CD4-positive, alpha-beta T cell (primary cell): ENCODE measurements at regions not wholly inside any gene's neighbourhood (a gene's known extent, or its start where the extent isn't known, plus 50 kb on each side); places are given as distances from the start of the nearest gene placed in this dataset.

Experiments
- ATAC-seq: fragments of 200-7000 bp; cut with Tn5 transposase; one replicate; pipeline ENCODE4 v1.10.0; 2022; ENCODE audit warnings: mild to moderate bottlenecking; ENCODE audit not compliant: poor library complexity
- CTCF ChIA-PET: fragments of 350-600 bp; sonication (Branson Sonifier 250); formaldehyde crosslinking; loops from one replicate; lab custom pipeline; 2021; ENCODE audit warnings: antibody characterized with exemption, inconsistent platforms; lab: Charles Lee
- POLR2A ChIA-PET: fragments of 350-600 bp; sonication (Branson Sonifier 250); formaldehyde crosslinking; loops from one replicate; lab custom pipeline; 2021; ENCODE audit warnings: antibody characterized with exemption, inconsistent platforms; lab: Charles Lee
- DNase-seq, 14 experiments: peaks; one replicate each; pipeline ENCODE4 v3.0.0-alpha.2; 2013 to 2020; ENCODE audit warnings: mixed read lengths in 2 of 14
- H3K27ac ChIP-seq, 2 donors: one replicate each; pipeline versions ENCODE4 v1.5.1 to v1.7.0; 2013; ENCODE audit warnings: low read length in 2 of 2, low read depth in 1 of 2, mild to moderate bottlenecking in 1 of 2
- H3K27me3 ChIP-seq, 2 experiments: 1 replicate in 1 of 2; 2 replicates in 1 of 2; pipeline versions ENCODE4 v1.6.1 to v1.7.0; 2013; ENCODE audit warnings: low read length in 2 of 2, control low read depth in 1 of 2, mild to moderate bottlenecking in 1 of 2, moderate library complexity in 1 of 2; ENCODE audit not compliant: insufficient read depth in 2 of 2, control insufficient read depth in 1 of 2
- H3K36me3 ChIP-seq: one replicate; pipeline ENCODE4 v1.6.1; 2013; ENCODE audit warnings: low read length, control low read depth; ENCODE audit not compliant: insufficient read depth
- H3K4me1 ChIP-seq: one replicate; pipeline ENCODE4 v1.6.1; 2013; ENCODE audit warnings: low read length, control low read depth; ENCODE audit not compliant: insufficient read depth
- H3K4me3 ChIP-seq: one replicate; pipeline ENCODE4 v1.5.1; 2013; ENCODE audit warnings: mild to moderate bottlenecking, low read length, moderate library complexity
- H3K9me3 ChIP-seq, 2 experiments: 1 replicate in 1 of 2; 2 replicates in 1 of 2; pipeline versions ENCODE4 v1.6.1 to v1.7.0; 2013; ENCODE audit warnings: low read length in 2 of 2, mild to moderate bottlenecking in 2 of 2, control low read depth in 1 of 2, moderate library complexity in 1 of 2; ENCODE audit not compliant: control insufficient read depth in 1 of 2, insufficient read depth in 1 of 2
- H3K27ac Mint-ChIP-seq: one replicate; pipeline ENCODE4 v1.8.0; 2020; ENCODE audit warnings: mixed read lengths
- H3K27me3 Mint-ChIP-seq: one replicate; pipeline ENCODE4 v1.8.0; 2021; ENCODE audit warnings: mixed read lengths
- H3K36me3 Mint-ChIP-seq: one replicate; pipeline ENCODE4 v1.8.0; 2021; ENCODE audit warnings: low read depth, mixed read lengths
- H3K4me1 Mint-ChIP-seq: one replicate; pipeline ENCODE4 v1.8.0; 2021; ENCODE audit warnings: low read depth, mixed read lengths
- H3K4me3 Mint-ChIP-seq: one replicate; pipeline ENCODE4 v1.8.0; 2020; ENCODE audit warnings: mild to moderate bottlenecking, mixed read lengths
- H3K9me3 Mint-ChIP-seq: one replicate; pipeline ENCODE4 v1.8.0; 2020; ENCODE audit warnings: mixed read lengths
- CTCF ChIP-seq: fragments of 200-600 bp; IDR thresholded peaks from one replicate; pipeline ENCODE4 v1.8.0; 2022; ENCODE audit warnings: antibody characterized with exemption, mild to moderate bottlenecking
- intact Hi-C, 2 experiments: fragments of 100-400 bp; cut with DNase I in 1 of 2; cut with micrococcal nuclease in 1 of 2; formaldehyde crosslinking; loops; one replicate each; pipeline versions ENCODE4 v1.15.1 to v1.9.0; 2023 to 2025; cut with DNase I, micrococcal nuclease

GRCh38 chrX:95903490-95903889 is 781.2 kb upstream of the DIAPH2 start:
- no peaks in the 10 kb centered on the region for H3K36me3 Mint-ChIP-seq
- Histone ChIP-seq H3K36me3 (no peaks in the 10 kb centered on the region), H3K27me3 (no peaks in the 10 kb centered on the region), H3K4me3 (no peak overlapping the region), H3K9me3 (no peaks in the 10 kb centered on the region), H3K4me1 (no peaks in the 10 kb centered on the region), H3K27ac (no peak overlapping the region)
- ChIA-PET POLR2A (no interaction called here), CTCF (no interaction called here)
- no peak for ATAC-seq
- no peak for DNase-seq
- TF ChIP-seq CTCF = no peak
- no peak overlapping the region for H3K4me3 Mint-ChIP-seq
- no peak overlapping the region for H3K27ac Mint-ChIP-seq
- no peaks in the 10 kb centered on the region for H3K4me1 Mint-ChIP-seq
- H3K9me3 Mint-ChIP-seq = no peaks in the 10 kb centered on the region
- intact Hi-C loops = no loop called here
- H3K27me3 Mint-ChIP-seq = no peaks in the 10 kb centered on the region

GRCh38 chrX:95903975-95904374 is 780.7 kb upstream of the DIAPH2 start:
- Mint-ChIP-seq H3K9me3 (no peaks in the 10 kb centered on the region), H3K4me3 (no peak overlapping the region), H3K36me3 (no peaks in the 10 kb centered on the region), H3K27ac (no peak overlapping the region), H3K4me1 (no peaks in the 10 kb centered on the region), H3K27me3 (no peaks in the 10 kb centered on the region)
- Histone ChIP-seq H3K4me3 (no peak overlapping the region), H3K27ac (no peak overlapping the region), H3K4me1 (no peaks in the 10 kb centered on the region), H3K27me3 (no peaks in the 10 kb centered on the region), H3K36me3 (no peaks in the 10 kb centered on the region), H3K9me3 (no peaks in the 10 kb centered on the region)
- no peak for ATAC-seq
- CTCF ChIA-PET = no interaction called here
- DNase-seq = no peak
- POLR2A ChIA-PET = no interaction called here
- no peak for TF ChIP-seq CTCF
- intact Hi-C loops = no loop called here

- Histone ChIP-seq H3K4me1 (no peaks in the 10 kb centered on the region), H3K9me3 (no peaks in the 10 kb centered on the region), H3K4me3 (no peak overlapping the region), H3K36me3 (no peaks in the 10 kb centered on the region), H3K27me3 (no peaks in the 10 kb centered on the region), H3K27ac (no peak overlapping the region)
- Mint-ChIP-seq H3K36me3 (no peaks in the 10 kb centered on the region), H3K4me1 (no peaks in the 10 kb centered on the region), H3K9me3 (no peaks in the 10 kb centered on the region), H3K27me3 (no peaks in the 10 kb centered on the region), H3K27ac (no peak overlapping the region), H3K4me3 (no peak overlapping the region)
- no peak for TF ChIP-seq CTCF
- POLR2A ChIA-PET = no interaction called here
- CTCF ChIA-PET = no interaction called here
- no peak for ATAC-seq
- no peak for DNase-seq
- intact Hi-C loops = no loop called here
Observed at GRCh38 chrX:95907081-95907480, 777.6 kb upstream of the DIAPH2 start.
